ENCODE measurements at regions not wholly inside any gene's neighbourhood (a gene's known extent, or its start where the extent isn't known, plus 50 kb on each side); places are given as distances from the start of the nearest gene placed in this dataset.

GRCh38 chr6:163841326-163841725 is 426.8 kb downstream of the QKI start:
- no peak for TF ChIP-seq CTCF (IDR thresholded peaks at IDR 0.05; ENCODE audit: insufficient read depth, missing control alignments)
- FAIRE-seq (no peak), DNase-seq (ENCODE audit: insufficient read length, low spot score) (no peak)

GRCh38 chr6:163840880-163841279 is 426.4 kb downstream of the QKI start:
- no peak for TF ChIP-seq CTCF (IDR thresholded peaks at IDR 0.05; ENCODE audit: insufficient read depth, missing control alignments)
- no peak for DNase-seq (ENCODE audit: insufficient read length, low spot score)
- no peak for FAIRE-seq

GRCh38 chr6:163839296-163839695 is 424.8 kb downstream of the QKI start:
- FAIRE-seq (no peak), DNase-seq (ENCODE audit: insufficient read length, low spot score) (no peak)
- no peak for TF ChIP-seq CTCF (IDR thresholded peaks at IDR 0.05; ENCODE audit: insufficient read depth, missing control alignments)

DNA sequence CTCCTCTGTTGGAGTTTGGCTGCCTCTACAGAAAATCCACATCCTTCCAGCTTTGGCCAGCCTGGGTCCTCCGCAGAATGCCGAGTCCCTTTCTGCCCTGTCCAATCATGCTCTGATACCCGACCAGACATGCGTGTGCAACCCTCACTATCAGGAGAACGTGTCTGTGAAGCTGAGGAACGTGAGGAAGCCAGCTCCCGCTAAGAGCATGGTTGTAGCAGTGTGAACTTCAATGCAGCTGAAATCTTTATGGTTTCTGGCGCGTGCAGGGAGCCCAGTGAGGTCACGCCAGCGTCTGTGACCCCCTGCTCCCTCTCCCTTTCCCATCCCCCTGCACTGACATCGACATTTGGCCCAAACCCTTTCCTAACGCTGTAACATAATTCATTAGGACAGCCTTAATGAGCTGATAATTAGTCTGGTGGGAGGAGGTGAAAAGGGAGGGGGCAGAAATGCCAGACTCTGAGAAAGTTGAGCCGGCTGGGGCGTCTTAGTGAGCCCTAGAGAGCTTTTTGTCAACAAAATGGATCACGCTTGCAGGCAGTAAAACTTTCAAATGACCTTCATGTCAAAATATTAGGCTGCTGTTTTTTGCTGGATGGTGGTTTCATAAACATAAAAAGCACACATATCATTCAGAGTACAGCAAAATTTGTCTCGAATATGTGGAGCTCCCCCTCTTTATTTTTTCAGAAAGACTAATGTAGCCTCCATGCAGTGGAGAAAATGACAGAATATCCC is 423.3 kb downstream of the QKI start:
- TF ChIP-seq CTCF (IDR thresholded peaks at IDR 0.05; ENCODE audit: insufficient read depth, missing control alignments), result no peak
- no peak for DNase-seq (ENCODE audit: insufficient read length, low spot score)
- no peak for FAIRE-seq

- TF ChIP-seq CTCF (IDR thresholded peaks at IDR 0.05; ENCODE audit: insufficient read depth, missing control alignments), result no peak
- DNase-seq (ENCODE audit: insufficient read length, low spot score), result no peak
Measured at GRCh38 chr6:163836876-163837690, 422.6 kb downstream of the QKI start.

GRCh38 chr6:163835439-163836171 is 421.1 kb downstream of the QKI start:
- TF ChIP-seq CTCF (IDR thresholded peaks at IDR 0.05; ENCODE audit: insufficient read depth, missing control alignments), result no peak
- FAIRE-seq (no peak), DNase-seq (ENCODE audit: insufficient read length, low spot score) (no peak)

More at GRCh38 chr6:163836876-163837690, 422.6 kb downstream of the QKI start:
- FAIRE-seq, result no peak
